ENCODE measurements at regions not wholly inside any gene's neighbourhood (a gene's known extent, or its start where the extent isn't known, plus 50 kb on each side); places are given as distances from the start of the nearest gene placed in this dataset.

DNA sequence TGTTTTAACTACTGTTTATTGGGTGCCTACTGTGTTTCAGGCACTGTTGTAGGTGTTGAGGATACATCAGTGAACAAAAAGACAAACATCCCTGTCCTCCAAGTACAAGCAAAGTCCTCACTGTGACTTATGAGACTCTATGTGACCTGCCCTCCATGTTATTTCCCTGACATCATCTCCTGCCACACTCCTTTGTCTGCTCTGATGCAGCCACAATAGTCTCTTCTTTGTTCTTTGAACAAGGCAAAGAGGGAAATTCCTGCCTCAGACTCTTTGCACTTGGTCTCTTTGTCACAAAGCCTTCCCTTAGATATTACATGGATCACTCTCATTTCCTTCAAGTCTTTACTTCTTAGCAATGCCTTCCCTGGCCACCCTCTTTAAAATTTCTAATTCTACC, 240.1 kb upstream of the SRRM4 start:
- TF ChIP-seq SNAPC5 (CRISPR knock-in tag; IDR thresholded peaks at IDR 0.05) (no peak), MCM2 (IDR thresholded peaks at IDR 0.05; ENCODE audit: low read depth) (no peak)
- ChIA-PET POLR2A (no interaction called here), CTCF (ENCODE audit: low intra/inter-chr PET ratio) (no interaction called here)
- H3K36me3 ChIP-seq (ENCODE audit: control insufficient read depth, insufficient read depth, low read length): no peaks in the 10 kb centered on the region
- FAIRE-seq (no peak), DNase-seq (ENCODE audit: extremely low read depth in 1 of 4, low spot score in 3 of 4) (no peak), ATAC-seq (no peak)
- H3K9me3 ChIP-seq (replicated peaks; ENCODE audit: control insufficient read depth, insufficient read depth, low read depth, low read length): no peaks in the 10 kb centered on the region
- no peak overlapping the region for H3K4me2 ChIP-seq (ENCODE audit: insufficient read depth, low read length)
- no peaks in the 10 kb centered on the region for H4K20me1 ChIP-seq (replicated peaks; ENCODE audit: control insufficient read depth, insufficient read depth, low read length)
- no peak overlapping the region for H2AFZ ChIP-seq (ENCODE audit: low read depth, low read length)
- no peak overlapping the region for H3K9ac ChIP-seq (ENCODE audit: insufficient read depth in 1 of 2, low read depth in 2 of 2, low read length in 2 of 2)
- no peaks in the 10 kb centered on the region for H3K9me1 ChIP-seq (ENCODE audit: control insufficient read depth, insufficient read depth, low read length)
- H3K4me1 ChIP-seq (replicated peaks in 1 of 2; ENCODE audit: control insufficient read depth in 2 of 2, insufficient read depth in 2 of 2, low read length in 2 of 2): no peaks in the 10 kb centered on the region
- BruUV-seq (replicated peaks): no TSS peak
- H3K27ac ChIP-seq (ENCODE audit: extremely low read depth, low read depth, low read length): no peak overlapping the region
- H3K4me3 ChIP-seq: no peak overlapping the region
- H3K79me2 ChIP-seq (ENCODE audit: control insufficient read depth, insufficient read depth, low read length): no peaks in the 10 kb centered on the region
- in situ Hi-C loops (cut with MboI) (no loop called here), intact Hi-C loops (cut with micrococcal nuclease) (no loop called here)
- no peaks in the 10 kb centered on the region for H3K27me3 ChIP-seq (ENCODE audit: control insufficient read depth in 2 of 2, insufficient read depth in 2 of 2, low read length in 2 of 2)

DNA sequence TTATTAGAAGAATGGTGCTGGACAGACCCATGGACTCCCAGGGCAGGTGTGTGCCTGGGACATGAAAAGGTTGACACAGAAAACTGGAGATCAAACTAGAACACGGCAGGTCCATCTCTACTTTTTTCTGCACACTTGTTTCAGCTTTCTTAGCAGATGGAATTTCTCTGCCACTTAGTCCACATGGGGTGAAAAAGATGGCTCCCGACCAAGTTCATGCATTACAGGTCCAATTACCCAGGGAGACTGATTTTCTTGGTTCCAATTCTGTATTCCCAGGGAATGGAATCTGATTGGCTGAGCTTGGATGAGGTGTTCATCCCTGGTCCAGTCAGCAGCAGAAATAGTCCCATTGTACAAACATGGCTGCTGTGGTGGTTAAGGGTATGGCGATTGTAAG, 238.9 kb upstream of the SRRM4 start:
- Histone ChIP-seq H3K36me3 (ENCODE audit: control insufficient read depth, insufficient read depth, low read length) (no peaks in the 10 kb centered on the region), H3K4me2 (ENCODE audit: insufficient read depth, low read length) (no peak overlapping the region), H3K9me3 (replicated peaks; ENCODE audit: control insufficient read depth, insufficient read depth, low read depth, low read length) (no peaks in the 10 kb centered on the region), H3K79me2 (ENCODE audit: control insufficient read depth, insufficient read depth, low read length) (no peaks in the 10 kb centered on the region), H3K9me1 (ENCODE audit: control insufficient read depth, insufficient read depth, low read length) (no peaks in the 10 kb centered on the region), H3K4me1 (replicated peaks in 1 of 2; ENCODE audit: control insufficient read depth in 2 of 2, insufficient read depth in 2 of 2, low read length in 2 of 2) (no peaks in the 10 kb centered on the region), H3K27ac (ENCODE audit: extremely low read depth, low read depth, low read length) (no peak overlapping the region), H2AFZ (ENCODE audit: low read depth, low read length) (no peak overlapping the region), H3K27me3 (ENCODE audit: control insufficient read depth in 2 of 2, insufficient read depth in 2 of 2, low read length in 2 of 2) (no peaks in the 10 kb centered on the region), H3K9ac (ENCODE audit: insufficient read depth in 1 of 2, low read depth in 2 of 2, low read length in 2 of 2) (no peak overlapping the region), H4K20me1 (replicated peaks; ENCODE audit: control insufficient read depth, insufficient read depth, low read length) (no peaks in the 10 kb centered on the region), H3K4me3 (no peak overlapping the region)
- in situ Hi-C loops (cut with MboI) (no loop called here), intact Hi-C loops (cut with micrococcal nuclease) (no loop called here)
- ChIA-PET POLR2A (no interaction called here), CTCF (ENCODE audit: low intra/inter-chr PET ratio) (no interaction called here)
- no TSS peak for BruUV-seq (replicated peaks)
- no peak for FAIRE-seq
- ATAC-seq: no peak
- WGBS (ENCODE audit: insufficient coverage, low coverage, missing lambda C conversion rate): 3% methylated on average over 3 of the region's 3 CpGs
- DNase-seq (ENCODE audit: extremely low read depth in 1 of 4, low spot score in 3 of 4): no peak
- TF ChIP-seq ZKSCAN3 (CRISPR knock-in tag; IDR thresholded peaks at IDR 0.05) (no peak), ZC3H11A (IDR thresholded peaks at IDR 0.05; ENCODE audit: low read depth, low read length) (no peak), MGA (IDR thresholded peaks at IDR 0.05) (no peak), ZC3H4 (CRISPR knock-in tag; IDR thresholded peaks at IDR 0.05; ENCODE audit: borderline replicate concordance) (no peak), SMARCE1 (IDR thresholded peaks at IDR 0.05) (no peak)
